SH-SY5Y (cell line): ENCODE measurements at regions not wholly inside any gene's neighbourhood (a gene's known extent, or its start where the extent isn't known, plus 50 kb on each side); places are given as distances from the start of the nearest gene placed in this dataset.

ENCODE experiments used
- GATA2 ChIP-seq: IDR thresholded peaks from 2 replicates; pipeline ENCODE4 v1.6.1; 2011; ENCODE audit warnings: mild to moderate bottlenecking, low read depth, low read length
- GATA3 ChIP-seq: IDR thresholded peaks from 2 replicates; pipeline ENCODE4 v1.6.1; 2011; ENCODE audit warnings: low read depth, mild to moderate bottlenecking, low read length, moderate library complexity

DNA sequence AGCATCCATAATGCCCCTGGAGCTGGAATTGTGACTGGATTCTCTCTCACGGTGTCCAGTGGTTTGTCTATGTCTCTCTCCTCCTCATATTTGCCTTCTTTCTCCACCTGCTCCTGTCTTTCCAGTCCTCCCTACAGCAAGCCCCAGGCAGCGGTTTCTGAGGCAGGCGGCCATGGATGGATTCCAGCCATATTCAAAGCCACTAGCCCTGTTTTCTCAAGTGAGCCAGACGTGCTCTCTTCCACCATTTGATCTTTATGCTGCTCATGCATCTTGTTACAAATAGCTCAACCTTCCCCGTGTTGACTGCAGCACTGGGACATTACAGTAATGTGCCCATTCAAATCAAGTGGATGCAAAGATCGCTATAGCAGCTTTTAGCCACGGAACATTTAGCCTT, 387.2 kb upstream of the PODXL start:
- TF ChIP-seq GATA2 (no peak), GATA3 (no peak)
